ENCODE measurements at regions not wholly inside any gene's neighbourhood (a gene's known extent, or its start where the extent isn't known, plus 50 kb on each side); places are given as distances from the start of the nearest gene placed in this dataset.
"Not testable (repeated sequence)": the region's sequence is repeated elsewhere in the genome, so short reads cannot be mapped to it uniquely, and the experiment has no call there.

GRCh38 chr3:164723396-164723795, 354.9 kb downstream of the SI start:
- Histone ChIP-seq H3K27me3 (replicated peaks) (no peaks in the 10 kb centered on the region), H3K27ac (no peak overlapping the region), H3K9me3 (replicated peaks) (no peaks in the 10 kb centered on the region), H3K4me1 (replicated peaks) (no peaks in the 10 kb centered on the region), H3K4me3 (no peak overlapping the region), H3K36me3 (no peaks in the 10 kb centered on the region)
- no peak for DNase-seq (ENCODE audit: low read depth in 1 of 2, low spot score in 2 of 2)

GRCh38 chr3:164702808-164703207, 375.5 kb downstream of the SI start:
- H3K9me3 ChIP-seq (replicated peaks); H3K36me3 ChIP-seq; H3K27me3 ChIP-seq (replicated peaks); DNase-seq (ENCODE audit: low read depth in 1 of 2, low spot score in 2 of 2); H3K4me3 ChIP-seq; H3K4me1 ChIP-seq (replicated peaks); H3K27ac ChIP-seq: not testable (repeated sequence)

DNA sequence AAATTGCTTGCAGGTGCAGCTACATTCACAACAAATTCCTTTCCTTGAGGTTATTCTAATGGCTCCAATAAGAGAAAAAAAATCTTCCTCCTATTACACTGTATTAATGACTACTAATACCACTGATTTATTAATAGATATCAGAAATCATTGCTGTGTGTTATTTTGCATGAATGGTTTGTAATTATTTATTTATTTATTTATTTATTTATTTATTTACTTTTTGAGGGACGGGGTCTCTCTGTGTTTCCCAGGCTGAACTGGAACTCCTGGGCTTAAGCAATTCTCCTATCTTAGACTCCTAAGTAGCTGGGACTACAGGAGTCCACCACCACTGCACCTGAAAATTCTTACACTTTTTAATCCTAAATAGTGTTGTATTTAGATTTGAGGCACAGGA, 390.4 kb downstream of the SI start:
- DNase-seq (ENCODE audit: low read depth in 1 of 2, low spot score in 2 of 2), result no peak
- Histone ChIP-seq H3K27ac (no peak overlapping the region), H3K9me3 (replicated peaks) (no peaks in the 10 kb centered on the region)

DNA sequence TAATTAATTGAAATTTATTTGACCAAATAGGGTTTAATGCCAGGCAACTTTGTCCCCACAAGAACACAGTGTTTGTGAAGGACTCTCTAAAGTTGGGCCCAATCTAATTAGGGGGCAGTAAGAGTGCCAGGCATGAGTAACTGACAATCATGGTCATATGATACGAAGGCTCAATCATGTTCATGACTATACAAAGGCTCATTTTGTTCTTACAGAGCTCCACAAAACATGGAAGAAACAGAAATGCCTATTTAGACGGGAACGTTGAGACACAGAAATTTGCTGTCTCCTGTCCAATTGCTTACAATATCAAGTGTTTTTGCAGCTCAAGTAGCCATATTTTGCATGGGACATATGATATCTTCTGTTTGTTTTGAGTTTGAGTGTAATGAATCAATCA, 391.1 kb downstream of the SI start:
- Histone ChIP-seq H3K36me3 (no peaks in the 10 kb centered on the region), H3K4me3 (no peak overlapping the region), H3K4me1 (replicated peaks) (no peaks in the 10 kb centered on the region), H3K27ac (no peak overlapping the region), H3K27me3 (replicated peaks) (no peaks in the 10 kb centered on the region), H3K9me3 (replicated peaks) (no peaks in the 10 kb centered on the region)
- DNase-seq (ENCODE audit: low read depth in 1 of 2, low spot score in 2 of 2), result no peak

More for the DNA sequence above, 390.4 kb downstream of the SI start:
- no peaks in the 10 kb centered on the region for H3K36me3 ChIP-seq
- no peaks in the 10 kb centered on the region for H3K27me3 ChIP-seq (replicated peaks)
- H3K4me1 ChIP-seq (replicated peaks), result no peaks in the 10 kb centered on the region
- no peak overlapping the region for H3K4me3 ChIP-seq

DNA sequence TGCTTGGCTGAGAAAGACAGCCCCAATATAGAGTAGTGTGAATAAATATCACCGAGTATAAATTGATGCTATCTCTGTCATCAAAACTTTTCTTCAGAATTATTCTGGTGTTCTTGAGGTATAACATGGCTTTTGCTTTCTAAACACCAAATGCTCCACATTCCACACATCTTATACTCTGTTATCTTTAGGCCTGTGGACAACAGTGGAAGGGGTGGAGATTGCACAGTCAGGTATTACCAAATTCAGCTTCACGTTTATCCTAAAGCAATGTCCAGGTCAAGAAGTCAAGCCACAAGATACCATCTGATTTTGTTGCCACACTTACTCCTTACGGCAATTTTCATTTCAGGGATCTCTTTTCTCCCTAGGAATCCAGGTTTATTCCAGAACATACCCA, 394.8 kb downstream of the SI start:
- H3K4me1 ChIP-seq (replicated peaks), result no peaks in the 10 kb centered on the region
- H3K4me3 ChIP-seq, result no peak overlapping the region
- H3K9me3 ChIP-seq (replicated peaks), result no peaks in the 10 kb centered on the region
- no peak overlapping the region for H3K27ac ChIP-seq
- DNase-seq (ENCODE audit: low read depth in 1 of 2, low spot score in 2 of 2), result no peak
- H3K27me3 ChIP-seq (replicated peaks), result no peaks in the 10 kb centered on the region
- no peaks in the 10 kb centered on the region for H3K36me3 ChIP-seq

- H3K9me3 ChIP-seq (replicated peaks), result no peaks in the 10 kb centered on the region
- H3K36me3 ChIP-seq, result no peaks in the 10 kb centered on the region
- H3K27me3 ChIP-seq (replicated peaks), result no peaks in the 10 kb centered on the region
- no peak overlapping the region for H3K27ac ChIP-seq
- H3K4me1 ChIP-seq (replicated peaks), result no peaks in the 10 kb centered on the region
- DNase-seq (ENCODE audit: low read depth in 1 of 2, low spot score in 2 of 2), result no peak
- H3K4me3 ChIP-seq, result no peak overlapping the region
Measured at GRCh38 chr3:164679245-164679644, 399.1 kb downstream of the SI start.

DNA sequence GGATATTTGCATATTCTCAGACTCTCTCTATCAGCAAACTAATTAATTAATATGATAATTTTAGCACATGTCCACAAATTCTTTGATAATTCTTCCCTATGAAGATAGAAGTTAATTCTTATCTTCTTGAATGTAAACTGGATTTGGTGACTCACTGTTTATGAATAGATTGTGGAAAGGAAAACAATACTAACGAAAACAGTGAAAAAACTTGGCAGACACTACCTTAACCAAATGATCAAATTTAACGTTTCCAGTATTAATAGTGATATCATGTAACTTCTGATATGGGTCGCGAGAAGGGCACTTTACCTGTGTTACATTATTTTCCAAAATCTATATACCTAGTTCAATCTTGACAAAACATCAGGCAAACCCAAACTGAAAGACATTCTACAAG, 401.0 kb downstream of the SI start:
- H3K27me3 ChIP-seq (replicated peaks), result no peaks in the 10 kb centered on the region
- H3K36me3 ChIP-seq, result no peaks in the 10 kb centered on the region
- H3K4me3 ChIP-seq, result no peak overlapping the region
- DNase-seq (ENCODE audit: low read depth in 1 of 2, low spot score in 2 of 2), result no peak
- H3K4me1 ChIP-seq (replicated peaks), result no peaks in the 10 kb centered on the region
- H3K27ac ChIP-seq, result no peak overlapping the region
- no peaks in the 10 kb centered on the region for H3K9me3 ChIP-seq (replicated peaks)

DNA sequence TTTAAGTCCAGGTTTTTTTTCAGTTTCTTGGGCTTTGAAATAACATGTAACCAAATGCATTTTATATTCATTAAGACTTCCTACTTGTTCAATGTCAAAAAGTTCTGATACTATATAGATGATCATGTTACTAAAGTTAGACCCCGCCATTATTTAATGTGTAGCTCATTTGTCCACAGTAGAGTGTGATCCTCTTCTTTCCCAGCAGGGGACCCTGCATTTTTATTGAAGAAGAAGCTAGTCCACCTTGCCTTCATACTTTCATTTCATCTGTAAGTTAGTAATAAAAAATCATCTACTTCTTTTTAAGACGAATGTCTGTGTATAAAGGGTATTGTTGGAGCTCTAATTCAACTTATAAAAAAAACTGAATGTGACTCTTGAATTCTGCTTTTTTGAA, 404.6 kb downstream of the SI start:
- Histone ChIP-seq H3K27me3 (replicated peaks) (no peaks in the 10 kb centered on the region), H3K27ac (no peak overlapping the region), H3K4me1 (replicated peaks) (no peaks in the 10 kb centered on the region)

GRCh38 chr3:164658125-164658524, 420.2 kb downstream of the SI start:
- Histone ChIP-seq H3K4me1 (replicated peaks) (no peaks in the 10 kb centered on the region), H3K27me3 (replicated peaks) (no peaks in the 10 kb centered on the region), H3K4me3 (no peak overlapping the region), H3K9me3 (replicated peaks) (no peaks in the 10 kb centered on the region), H3K36me3 (no peaks in the 10 kb centered on the region), H3K27ac (no peak overlapping the region)
- DNase-seq (ENCODE audit: low read depth in 1 of 2, low spot score in 2 of 2), result no peak

More for the DNA sequence above, 404.6 kb downstream of the SI start:
- Histone ChIP-seq H3K4me3 (no peak overlapping the region), H3K36me3 (no peaks in the 10 kb centered on the region), H3K9me3 (replicated peaks) (no peaks in the 10 kb centered on the region)
- no peak for DNase-seq (ENCODE audit: low read depth in 1 of 2, low spot score in 2 of 2)

GRCh38 chr3:164657631-164658030, 420.7 kb downstream of the SI start:
- H3K4me3 ChIP-seq, result no peak overlapping the region
- H3K27me3 ChIP-seq (replicated peaks), result no peaks in the 10 kb centered on the region
- H3K36me3 ChIP-seq, result no peaks in the 10 kb centered on the region
- DNase-seq (ENCODE audit: low read depth in 1 of 2, low spot score in 2 of 2), result no peak
- H3K27ac ChIP-seq, result no peak overlapping the region
- H3K4me1 ChIP-seq (replicated peaks), result no peaks in the 10 kb centered on the region
- H3K9me3 ChIP-seq (replicated peaks), result no peaks in the 10 kb centered on the region

DNA sequence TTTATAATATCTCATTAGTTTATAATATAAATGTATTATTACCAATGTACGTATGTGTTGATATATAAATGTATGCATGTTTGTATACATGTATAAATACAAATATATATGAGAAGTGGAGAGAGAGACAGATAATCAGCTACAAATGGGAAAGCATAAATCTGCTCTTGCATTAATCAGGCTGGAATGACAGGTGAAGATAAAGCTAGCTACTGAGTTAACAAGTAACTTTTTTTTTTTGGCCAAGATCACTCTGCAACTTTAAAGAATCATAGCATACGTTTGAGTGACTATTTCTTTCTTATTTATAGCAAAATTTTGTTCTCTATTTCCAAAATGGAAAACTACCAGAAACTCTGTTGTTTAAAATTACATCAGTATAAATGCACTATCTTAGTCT, 422.8 kb downstream of the SI start:
- H3K27me3 ChIP-seq (replicated peaks), result no peaks in the 10 kb centered on the region
- H3K4me1 ChIP-seq (replicated peaks), result no peaks in the 10 kb centered on the region
- no peaks in the 10 kb centered on the region for H3K9me3 ChIP-seq (replicated peaks)
- H3K4me3 ChIP-seq, result no peak overlapping the region
- no peak overlapping the region for H3K27ac ChIP-seq
- DNase-seq (ENCODE audit: low read depth in 1 of 2, low spot score in 2 of 2), result no peak
- H3K36me3 ChIP-seq, result no peaks in the 10 kb centered on the region

DNA sequence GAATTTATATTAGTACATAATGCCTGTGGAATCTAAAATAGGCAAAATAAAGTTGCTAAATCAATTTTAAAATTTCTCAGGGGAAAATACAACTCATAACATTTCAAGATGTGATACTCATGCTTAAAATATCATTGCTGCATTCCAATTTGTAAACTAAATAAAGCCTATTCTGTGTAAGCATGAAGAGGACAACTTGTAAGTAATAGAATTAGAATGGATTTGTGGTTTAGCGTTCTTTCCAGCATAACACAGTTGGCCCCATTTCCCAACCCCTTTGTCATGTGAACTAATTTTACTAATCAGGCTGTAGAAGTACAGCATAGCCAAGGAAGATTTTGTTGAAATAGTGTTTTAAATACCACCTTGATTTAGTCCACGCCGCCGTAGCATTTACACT, 437.2 kb downstream of the SI start:
- H3K27ac ChIP-seq, result no peak overlapping the region
- H3K27me3 ChIP-seq (replicated peaks), result no peaks in the 10 kb centered on the region
- no peak for DNase-seq (ENCODE audit: low read depth in 1 of 2, low spot score in 2 of 2)
- no peaks in the 10 kb centered on the region for H3K9me3 ChIP-seq (replicated peaks)
- no peaks in the 10 kb centered on the region for H3K4me1 ChIP-seq (replicated peaks)
- no peak overlapping the region for H3K4me3 ChIP-seq
- no peaks in the 10 kb centered on the region for H3K36me3 ChIP-seq

DNA sequence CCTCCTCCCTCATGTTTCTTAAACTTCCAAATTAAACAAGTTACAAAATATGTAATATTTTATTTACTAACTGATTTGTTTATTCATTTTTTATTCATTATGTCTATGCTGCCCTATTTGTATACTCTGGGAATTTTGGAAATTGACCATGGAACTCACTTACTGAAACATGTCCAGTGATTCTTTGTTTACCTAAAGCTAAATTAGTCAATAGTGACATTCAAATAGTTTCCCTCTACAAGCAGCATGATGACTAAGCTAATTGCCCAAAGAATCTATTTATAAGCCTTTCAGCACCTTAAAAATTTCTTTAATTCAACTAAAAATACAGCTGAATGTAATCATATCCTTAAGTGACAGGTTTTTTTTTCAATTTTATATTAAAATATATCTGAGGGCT, 437.7 kb downstream of the SI start:
- DNase-seq (ENCODE audit: low read depth in 1 of 2, low spot score in 2 of 2), result no peak
- no peaks in the 10 kb centered on the region for H3K36me3 ChIP-seq

DNA sequence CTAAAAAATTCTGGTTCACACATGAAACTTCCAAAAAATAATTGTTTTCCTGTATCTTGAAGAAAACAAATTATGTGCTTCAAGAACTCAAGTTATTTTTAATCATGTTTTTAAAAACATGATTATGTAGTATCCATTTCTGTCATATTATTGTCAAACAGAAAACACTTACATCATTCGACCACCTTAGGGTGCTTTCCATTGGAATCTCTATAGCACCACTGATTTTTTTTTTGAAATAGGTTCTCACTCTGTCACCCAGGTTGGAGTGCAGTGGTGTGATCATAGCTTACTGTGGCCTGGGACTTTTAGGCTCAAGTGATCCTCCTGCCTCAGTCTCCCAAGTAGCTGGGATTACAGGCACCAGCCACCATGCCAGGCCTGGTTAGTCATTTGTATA, 457.3 kb downstream of the SI start:
- Histone ChIP-seq H3K4me1 (replicated peaks) (no peaks in the 10 kb centered on the region), H3K4me3 (no peak overlapping the region)

More for the DNA sequence above, 437.7 kb downstream of the SI start:
- Histone ChIP-seq H3K9me3 (replicated peaks) (no peaks in the 10 kb centered on the region), H3K4me1 (replicated peaks) (no peaks in the 10 kb centered on the region), H3K4me3 (no peak overlapping the region), H3K27ac (no peak overlapping the region), H3K27me3 (replicated peaks) (no peaks in the 10 kb centered on the region)

GRCh38 chr3:164620423-164620822, 457.9 kb downstream of the SI start:
- Histone ChIP-seq H3K9me3 (replicated peaks) (no peaks in the 10 kb centered on the region), H3K4me1 (replicated peaks) (no peaks in the 10 kb centered on the region), H3K27ac (no peak overlapping the region), H3K27me3 (replicated peaks) (no peaks in the 10 kb centered on the region), H3K36me3 (no peaks in the 10 kb centered on the region), H3K4me3 (no peak overlapping the region)
- no peak for DNase-seq (ENCODE audit: low read depth in 1 of 2, low spot score in 2 of 2)

More for the DNA sequence above, 457.3 kb downstream of the SI start:
- no peaks in the 10 kb centered on the region for H3K36me3 ChIP-seq
- DNase-seq (ENCODE audit: low read depth in 1 of 2, low spot score in 2 of 2), result no peak
- H3K9me3 ChIP-seq (replicated peaks), result no peaks in the 10 kb centered on the region
- H3K27me3 ChIP-seq (replicated peaks), result no peaks in the 10 kb centered on the region
- H3K27ac ChIP-seq, result no peak overlapping the region
